GM20000 (cell line): ENCODE measurements at regions not wholly inside any gene's neighbourhood (a gene's known extent, or its start where the extent isn't known, plus 50 kb on each side); places are given as distances from the start of the nearest gene placed in this dataset.

Experiments used
- DNase-seq: peaks from one replicate; pipeline ENCODE4 v3.0.0; 2012; ENCODE audit warnings: low spot score
- TF ChIP-seq, protein P1 (sequence below): IDR thresholded peaks from 2 replicates; pipeline ENCODE4 v1.5.1; 2012; ENCODE audit warnings: mild to moderate bottlenecking, control low read depth; ENCODE audit errors: extremely low read depth, missing control alignments

DNA sequence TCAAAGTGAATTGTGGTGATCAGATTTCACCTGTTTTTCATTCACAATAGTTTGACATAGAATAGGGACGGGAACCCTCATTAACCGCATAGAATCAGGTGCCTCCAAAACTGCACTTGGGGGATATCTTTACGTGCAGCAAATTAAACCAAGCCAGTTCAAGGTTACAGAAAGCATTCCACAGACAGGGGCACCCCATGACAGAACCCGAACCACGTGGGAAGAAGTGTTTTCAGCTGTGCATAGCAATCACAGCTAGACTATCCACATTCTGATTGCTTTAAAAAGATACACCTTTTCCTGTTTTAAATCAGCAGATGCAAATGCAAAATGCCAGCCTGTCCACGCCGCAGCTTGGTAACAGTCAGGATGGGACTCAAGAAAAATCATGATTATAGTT is 205.8 kb downstream of the ANAPC1 start:
- TF ChIP-seq, protein P1, sequence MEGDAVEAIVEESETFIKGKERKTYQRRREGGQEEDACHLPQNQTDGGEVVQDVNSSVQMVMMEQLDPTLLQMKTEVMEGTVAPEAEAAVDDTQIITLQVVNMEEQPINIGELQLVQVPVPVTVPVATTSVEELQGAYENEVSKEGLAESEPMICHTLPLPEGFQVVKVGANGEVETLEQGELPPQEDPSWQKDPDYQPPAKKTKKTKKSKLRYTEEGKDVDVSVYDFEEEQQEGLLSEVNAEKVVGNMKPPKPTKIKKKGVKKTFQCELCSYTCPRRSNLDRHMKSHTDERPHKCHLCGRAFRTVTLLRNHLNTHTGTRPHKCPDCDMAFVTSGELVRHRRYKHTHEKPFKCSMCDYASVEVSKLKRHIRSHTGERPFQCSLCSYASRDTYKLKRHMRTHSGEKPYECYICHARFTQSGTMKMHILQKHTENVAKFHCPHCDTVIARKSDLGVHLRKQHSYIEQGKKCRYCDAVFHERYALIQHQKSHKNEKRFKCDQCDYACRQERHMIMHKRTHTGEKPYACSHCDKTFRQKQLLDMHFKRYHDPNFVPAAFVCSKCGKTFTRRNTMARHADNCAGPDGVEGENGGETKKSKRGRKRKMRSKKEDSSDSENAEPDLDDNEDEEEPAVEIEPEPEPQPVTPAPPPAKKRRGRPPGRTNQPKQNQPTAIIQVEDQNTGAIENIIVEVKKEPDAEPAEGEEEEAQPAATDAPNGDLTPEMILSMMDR = no peak
- no peak for DNase-seq

DNA sequence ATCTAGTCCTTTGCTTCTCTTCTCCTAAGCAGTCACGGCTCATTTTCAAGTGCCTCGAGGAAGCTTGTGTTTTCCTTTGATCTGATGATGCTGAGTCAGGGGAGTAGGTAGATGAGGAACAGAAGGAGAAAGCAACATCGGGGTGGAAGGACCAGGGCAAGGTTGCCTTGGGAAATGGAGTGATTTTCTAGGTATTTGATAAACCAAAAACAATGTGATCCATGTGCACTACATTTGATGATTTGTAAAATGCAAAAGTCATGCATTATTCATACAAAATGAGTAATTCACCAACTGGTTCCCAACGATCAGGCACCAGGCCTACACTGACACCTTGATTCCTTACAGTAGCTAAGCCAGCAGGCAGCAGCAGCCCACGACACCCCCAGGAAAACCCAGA is 205.3 kb downstream of the ANAPC1 start:
- no peak for DNase-seq
- TF ChIP-seq, protein P1 = no peak

DNA sequence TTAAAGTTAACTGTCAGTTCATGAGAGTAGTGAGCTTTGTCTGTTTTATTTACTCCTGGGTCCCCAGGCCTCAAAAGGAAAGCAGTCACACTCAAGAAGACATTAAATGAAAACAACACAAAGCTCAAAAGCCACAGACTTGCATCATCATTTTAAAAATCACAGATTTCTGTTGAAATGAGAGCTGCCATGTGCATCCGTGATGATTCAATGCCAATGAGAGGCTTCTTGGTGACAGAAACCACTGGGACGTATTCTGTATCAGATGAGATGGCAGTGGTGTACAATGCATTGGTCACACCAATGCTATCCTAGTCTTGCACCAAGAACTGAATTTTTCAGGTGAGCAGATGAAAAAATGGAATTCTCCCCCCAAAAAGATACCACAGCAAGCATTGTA is 204.8 kb downstream of the ANAPC1 start:
- TF ChIP-seq, protein P1 = no peak
- DNase-seq = no peak

DNA sequence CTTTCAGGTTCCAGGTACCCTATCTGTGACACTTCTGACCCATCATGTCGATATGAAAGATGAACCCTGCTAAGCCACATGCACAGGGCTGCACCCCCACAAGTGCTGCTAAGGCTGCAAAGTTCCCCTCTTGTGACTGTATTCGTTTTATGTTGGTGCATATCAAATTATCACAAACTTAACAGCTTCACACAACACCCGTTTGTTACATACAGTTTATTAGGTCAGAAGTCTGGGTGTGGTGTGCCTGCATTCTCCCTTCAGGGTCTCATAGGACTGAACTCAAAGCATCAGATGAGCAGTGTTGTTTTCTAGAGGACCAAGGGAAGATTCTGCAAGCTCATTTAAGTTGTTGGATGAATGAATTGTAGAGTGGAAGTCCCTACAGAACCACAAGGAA is 199.4 kb downstream of the ANAPC1 start:
- DNase-seq = no peak

DNA sequence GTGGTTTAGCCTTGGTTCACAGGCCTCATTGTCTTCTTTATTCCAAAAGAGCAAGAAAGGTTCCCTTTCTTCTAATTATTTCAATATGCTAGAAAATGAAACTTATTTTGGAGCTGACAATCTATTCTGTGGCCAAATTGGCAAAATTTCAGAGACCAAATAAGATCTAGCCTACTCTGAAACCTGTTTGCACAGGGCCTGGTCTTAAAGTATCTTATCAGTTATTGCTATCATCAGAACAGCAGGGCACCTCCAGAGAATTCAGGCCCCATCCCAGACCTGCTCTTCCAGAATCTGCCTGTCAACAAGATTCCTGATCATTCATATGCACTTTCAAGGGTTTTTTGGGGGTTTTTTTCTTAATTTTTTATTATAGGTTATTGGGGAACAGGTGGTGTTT is 198.7 kb downstream of the ANAPC1 start:
- no peak for DNase-seq
- TF ChIP-seq, protein P1 = no peak

More for the DNA sequence above, 199.4 kb downstream of the ANAPC1 start:
- TF ChIP-seq, protein P1 = no peak

DNA sequence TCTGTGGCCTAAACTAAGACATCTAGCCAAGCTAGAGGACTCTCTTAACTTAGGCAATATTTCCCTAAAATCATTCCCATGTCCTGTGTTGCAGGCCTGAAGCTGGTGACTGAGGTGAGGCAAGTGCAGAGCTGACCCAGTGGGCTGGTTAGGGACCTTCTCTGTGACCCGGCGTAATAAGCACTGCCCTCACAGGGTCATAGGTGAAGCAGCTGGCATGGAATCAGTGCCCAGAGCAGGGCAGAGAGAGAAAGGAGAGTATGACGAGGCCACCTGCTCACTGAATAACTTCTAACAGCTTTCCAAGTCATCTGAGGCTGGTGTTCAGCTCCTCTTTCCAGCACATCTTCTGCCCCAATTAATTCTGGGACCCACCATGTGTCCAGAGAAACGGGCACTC is 197.0 kb downstream of the ANAPC1 start:
- TF ChIP-seq, protein P1 = no peak
- DNase-seq = no peak

DNA sequence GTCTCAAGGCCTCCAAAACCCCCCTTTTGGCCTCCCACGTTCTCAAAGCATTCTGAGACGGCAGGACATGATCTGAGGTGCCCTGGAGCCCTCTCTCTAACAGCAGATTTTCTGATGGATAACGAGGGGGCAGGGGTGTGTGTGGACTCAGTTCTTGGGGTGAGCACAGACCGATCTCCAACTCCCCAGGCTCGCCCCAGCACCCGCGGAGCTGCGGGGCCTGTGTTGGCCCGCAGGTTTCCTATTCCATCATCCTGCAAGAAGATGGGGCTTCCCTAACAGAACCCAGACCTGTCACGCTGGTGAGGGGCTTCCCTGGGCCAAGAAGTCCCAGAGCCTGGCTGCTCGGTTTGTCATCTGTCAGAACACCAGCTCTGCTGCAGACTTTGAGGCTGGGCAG is 196.1 kb downstream of the ANAPC1 start:
- TF ChIP-seq, protein P1 = no peak
- DNase-seq = no peak
